ENCODE measurements at regions not wholly inside any gene's neighbourhood (a gene's known extent, or its start where the extent isn't known, plus 50 kb on each side); places are given as distances from the start of the nearest gene placed in this dataset.
A peak's percentile ranks its signal among the peaks of the same experiment; 100 is the strongest.

DNA sequence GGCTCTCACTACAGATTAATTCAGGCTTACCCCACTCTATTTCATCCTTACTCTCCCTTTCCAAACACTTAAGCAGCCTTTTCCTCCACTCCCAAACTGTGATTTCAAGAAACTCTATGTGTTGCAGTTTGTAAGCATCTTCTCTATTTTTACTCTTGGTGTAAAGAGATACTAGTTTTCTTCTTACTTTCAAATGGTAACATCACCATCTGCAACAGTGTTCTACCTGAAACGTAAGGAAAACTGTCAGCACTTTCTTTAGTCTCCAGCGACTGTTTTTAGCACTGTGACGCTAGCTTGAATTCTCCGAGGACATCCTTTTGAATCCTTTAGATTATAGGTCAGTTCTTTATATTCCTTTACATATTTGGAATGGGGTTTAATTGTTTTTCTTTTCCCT lies 335.2 kb downstream of the PDGFC start:
- no peak overlapping the region for H3K27ac ChIP-seq
- no peak overlapping the region for H3K4me3 ChIP-seq
- DNase-seq (ENCODE audit: low read depth in 1 of 2, low spot score in 2 of 2): no peak
- H3K36me3 ChIP-seq: no peaks in the 10 kb centered on the region
- H3K9me3 ChIP-seq (replicated peaks): peaks cover 4% of the 10 kb centered on the region; the same call in 1 of the 2 replicates
- H3K27me3 ChIP-seq (replicated peaks): no peaks in the 10 kb centered on the region
- peaks cover 11% of the 10 kb centered on the region for H3K4me1 ChIP-seq (replicated peaks)

DNA sequence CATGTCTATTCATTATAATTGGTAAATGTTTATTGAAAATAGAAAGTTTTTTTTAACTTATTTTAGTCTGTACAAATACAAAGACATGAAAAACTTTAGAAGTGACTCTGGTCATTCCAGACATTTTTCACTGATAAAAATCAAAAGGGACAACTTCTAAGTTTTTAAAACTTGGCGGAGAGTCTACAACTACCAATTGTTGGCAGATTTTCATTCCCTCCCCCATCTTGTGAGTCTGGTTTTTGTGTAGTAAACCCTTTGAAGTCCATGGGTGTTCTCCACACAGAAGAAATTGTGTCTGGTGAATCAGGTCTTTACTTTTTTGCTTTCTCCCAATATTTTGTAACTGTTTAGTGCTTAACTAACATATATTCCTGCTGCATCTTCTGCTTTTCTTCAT lies 336.5 kb downstream of the PDGFC start:
- H3K9me3 ChIP-seq (replicated peaks): peaks cover 4% of the 10 kb centered on the region; the same call in 1 of the 2 replicates

DNA sequence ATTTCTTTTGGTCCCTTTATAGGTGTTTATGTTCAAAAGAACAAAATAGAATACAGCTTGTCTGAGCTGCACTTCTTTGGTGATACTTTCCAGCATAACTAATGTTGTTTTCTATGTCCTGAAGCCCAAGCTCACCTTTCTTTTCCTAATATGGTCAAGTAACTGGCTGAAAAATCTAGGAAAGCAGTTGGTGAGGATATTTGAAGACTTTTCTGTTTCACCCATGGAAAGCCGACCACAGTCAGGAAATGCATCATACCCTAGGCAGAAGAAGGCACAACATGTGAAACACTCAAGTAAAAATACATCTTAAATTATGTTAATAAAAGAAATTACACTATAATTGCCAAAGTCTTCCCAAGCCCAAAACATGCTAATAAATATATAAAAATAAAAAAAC lies 337.0 kb downstream of the PDGFC start:
- no peak for DNase-seq (ENCODE audit: low read depth in 1 of 2, low spot score in 2 of 2)
- Histone ChIP-seq H3K36me3 (no peaks in the 10 kb centered on the region), H3K4me1 (replicated peaks) (peaks cover 11% of the 10 kb centered on the region), H3K27me3 (replicated peaks) (no peaks in the 10 kb centered on the region), H3K27ac (no peak overlapping the region), H3K9me3 (replicated peaks) (peaks cover under 1% of the 10 kb centered on the region; the same call in 1 of the 2 replicates), H3K4me3 (no peak overlapping the region)

More for the DNA sequence above, 336.5 kb downstream of the PDGFC start:
- DNase-seq (ENCODE audit: low read depth in 1 of 2, low spot score in 2 of 2): no peak
- Histone ChIP-seq H3K4me1 (replicated peaks) (peaks cover 11% of the 10 kb centered on the region), H3K27ac (no peak overlapping the region), H3K36me3 (no peaks in the 10 kb centered on the region), H3K4me3 (no peak overlapping the region), H3K27me3 (replicated peaks) (no peaks in the 10 kb centered on the region)

DNA sequence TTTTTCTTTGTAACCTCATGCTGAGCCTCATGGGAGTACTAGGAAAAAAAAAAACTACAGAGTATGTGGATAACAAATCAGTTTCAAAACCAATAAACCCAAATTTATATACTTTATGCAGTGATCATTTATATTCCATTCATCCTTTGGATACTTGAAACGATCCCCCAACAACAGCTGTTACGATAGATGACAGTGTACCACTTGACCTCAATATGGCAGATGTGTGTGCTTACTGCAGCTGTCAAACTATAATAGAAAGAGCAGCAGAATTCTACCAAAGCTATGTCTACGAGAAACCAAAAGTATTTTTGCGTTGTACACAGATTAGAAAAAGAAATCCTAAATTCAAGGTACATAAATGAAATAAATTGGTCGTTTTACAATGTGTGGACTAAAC lies 337.8 kb downstream of the PDGFC start:
- peaks cover 8% of the 10 kb centered on the region for H3K4me1 ChIP-seq (replicated peaks)
- no peaks in the 10 kb centered on the region for H3K36me3 ChIP-seq
- no peak overlapping the region for H3K27ac ChIP-seq
- DNase-seq (ENCODE audit: low read depth in 1 of 2, low spot score in 2 of 2): no peak
- H3K27me3 ChIP-seq (replicated peaks): no peaks in the 10 kb centered on the region
- no peak overlapping the region for H3K4me3 ChIP-seq
- no peaks in the 10 kb centered on the region for H3K9me3 ChIP-seq (replicated peaks)

DNA sequence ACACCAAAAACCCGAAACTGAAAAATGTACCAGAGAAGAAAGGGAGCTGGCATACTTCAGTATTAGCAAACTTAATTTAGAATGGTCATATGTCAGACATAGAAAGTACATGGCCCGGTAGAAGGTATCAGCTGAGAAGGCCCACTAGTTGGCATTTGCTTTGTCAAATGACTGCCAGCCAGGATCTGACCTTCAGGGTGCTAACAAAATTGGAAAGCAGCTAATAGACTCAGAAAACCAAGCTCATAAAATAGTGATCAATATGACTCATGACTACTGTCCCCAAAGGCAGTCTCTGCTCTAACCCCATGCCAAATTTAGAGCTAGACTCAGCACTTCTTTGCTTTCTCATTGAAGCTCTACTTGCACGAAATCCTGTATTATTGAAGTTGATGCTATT lies 342.7 kb downstream of the PDGFC start:
- H3K9me3 ChIP-seq (replicated peaks): no peaks in the 10 kb centered on the region
- no peak for DNase-seq (ENCODE audit: low read depth in 1 of 2, low spot score in 2 of 2)
- H3K36me3 ChIP-seq: no peaks in the 10 kb centered on the region
- no peak overlapping the region for H3K27ac ChIP-seq
- no peaks in the 10 kb centered on the region for H3K4me1 ChIP-seq (replicated peaks)
- no peak overlapping the region for H3K4me3 ChIP-seq
- H3K27me3 ChIP-seq (replicated peaks): no peaks in the 10 kb centered on the region

DNA sequence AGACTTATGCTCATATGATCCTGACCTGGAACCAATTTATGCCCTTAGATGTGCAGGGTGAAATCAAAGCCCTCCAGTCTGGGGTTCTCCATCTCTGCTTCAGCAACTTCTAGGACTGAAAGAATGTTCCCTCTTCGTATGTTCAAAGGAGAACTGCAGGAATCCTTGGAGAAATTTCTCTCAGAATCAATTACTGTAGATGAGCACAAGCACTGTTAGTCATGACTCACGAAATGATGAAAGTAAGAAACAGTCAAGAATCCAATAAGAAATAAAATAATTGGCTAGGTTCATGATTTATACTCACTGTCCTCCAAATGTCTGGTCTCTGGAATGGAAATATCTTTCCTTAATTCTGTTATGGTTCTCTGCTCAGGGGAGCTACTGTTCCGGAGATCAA lies 348.2 kb downstream of the PDGFC start:
- no peak overlapping the region for H3K27ac ChIP-seq
- H3K27me3 ChIP-seq (replicated peaks): no peaks in the 10 kb centered on the region
- H3K4me3 ChIP-seq: no peak overlapping the region
- H3K9me3 ChIP-seq (replicated peaks): no peaks in the 10 kb centered on the region
- H3K36me3 ChIP-seq: no peaks in the 10 kb centered on the region
- DNase-seq (ENCODE audit: low read depth in 1 of 2, low spot score in 2 of 2): no peak
- H3K4me1 ChIP-seq (replicated peaks): no peaks in the 10 kb centered on the region

DNA sequence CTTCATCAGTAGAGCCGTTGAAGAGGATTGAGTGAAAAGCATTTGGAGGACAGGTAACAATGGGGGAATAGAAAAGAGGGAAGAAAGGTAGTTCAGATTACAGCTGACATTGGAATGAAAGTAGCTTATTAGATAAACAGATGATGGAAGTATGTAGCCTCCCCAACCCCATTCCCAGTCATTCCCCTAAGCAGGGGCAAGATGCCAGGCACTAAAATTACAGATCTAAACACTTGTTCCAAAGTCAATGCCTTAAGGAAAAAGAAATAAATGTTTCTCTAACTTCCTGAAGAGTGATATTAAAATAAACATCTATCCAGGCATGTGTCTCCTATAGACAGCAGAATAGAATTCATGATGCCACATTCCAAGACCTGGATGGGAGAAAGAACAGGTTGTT lies 350.8 kb downstream of the PDGFC start:
- H3K4me3 ChIP-seq: no peak overlapping the region

DNA sequence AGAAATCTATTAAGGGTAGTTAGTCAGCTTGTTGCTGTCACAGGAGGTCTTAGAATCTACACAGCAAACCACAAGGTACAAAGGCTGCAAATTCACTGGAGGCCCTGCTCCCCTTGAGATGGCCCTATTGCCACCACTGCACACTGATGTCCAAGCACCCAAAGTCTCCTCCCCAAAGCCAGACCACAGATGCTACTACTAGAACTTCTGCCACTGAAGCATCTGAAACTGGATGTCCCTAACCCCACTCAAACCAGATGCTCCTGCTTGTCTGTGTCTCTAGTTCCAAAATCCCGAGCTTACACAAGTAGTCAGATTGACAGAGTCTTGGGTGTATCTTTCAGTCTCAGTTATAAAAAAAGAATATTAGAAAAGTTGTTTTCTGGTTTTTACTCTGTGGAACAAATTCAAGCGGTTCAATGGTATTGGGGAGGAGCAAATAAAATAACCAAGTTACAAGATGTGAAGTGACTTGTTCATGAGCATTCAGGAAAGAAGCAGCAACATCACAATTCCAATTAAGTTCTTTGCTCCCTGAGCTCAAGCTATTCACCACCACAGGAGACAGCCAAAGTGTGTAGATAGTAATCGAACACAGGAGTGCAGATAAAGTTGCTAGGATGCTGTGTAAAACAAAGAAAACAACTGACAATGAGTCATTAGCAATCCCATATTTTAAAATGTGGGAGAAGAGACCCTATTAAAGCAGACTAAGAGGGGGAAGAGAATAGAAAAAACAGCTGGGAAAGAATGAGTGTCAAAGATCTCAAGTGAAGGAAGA lies 352.3 kb downstream of the PDGFC start:
- no peaks in the 10 kb centered on the region for H3K27me3 ChIP-seq (replicated peaks)
- H3K36me3 ChIP-seq: no peaks in the 10 kb centered on the region
- no peak for DNase-seq (ENCODE audit: low read depth in 1 of 2, low spot score in 2 of 2)
- no peaks in the 10 kb centered on the region for H3K9me3 ChIP-seq (replicated peaks)
- H3K4me3 ChIP-seq: no peak overlapping the region
- peaks cover 9% of the 10 kb centered on the region; the same call in 1 of the 2 replicates for H3K4me1 ChIP-seq (replicated peaks)
- H3K27ac ChIP-seq: no peak overlapping the region

More for the DNA sequence above, 350.8 kb downstream of the PDGFC start:
- H3K27ac ChIP-seq: no peak overlapping the region
- no peaks in the 10 kb centered on the region for H3K36me3 ChIP-seq
- no peak for DNase-seq (ENCODE audit: low read depth in 1 of 2, low spot score in 2 of 2)
- peaks cover 2% of the 10 kb centered on the region; the same call in 1 of the 2 replicates for H3K4me1 ChIP-seq (replicated peaks)
- H3K9me3 ChIP-seq (replicated peaks): no peaks in the 10 kb centered on the region
- H3K27me3 ChIP-seq (replicated peaks): no peaks in the 10 kb centered on the region

DNA sequence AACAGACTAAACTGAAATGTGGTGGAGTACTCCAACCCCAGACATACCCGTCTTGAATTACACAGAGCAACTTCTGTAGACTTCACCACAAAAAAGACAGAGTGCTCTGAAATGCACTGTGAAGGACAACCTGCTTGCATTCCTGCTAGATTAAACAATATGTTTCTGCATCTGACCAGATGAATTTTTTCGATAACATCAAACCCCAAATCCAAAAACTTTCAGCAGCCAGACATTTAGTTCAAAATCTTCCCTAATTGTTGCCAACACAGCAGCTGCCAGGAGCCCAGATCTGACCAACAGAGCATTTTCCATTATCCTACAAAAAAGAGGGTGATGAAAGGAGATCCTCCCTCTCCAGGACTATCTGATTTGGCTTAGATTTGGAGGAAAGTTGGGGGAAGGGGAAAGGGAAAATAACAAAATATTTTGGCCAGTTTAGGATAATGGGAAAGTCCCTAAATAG lies 356.5 kb downstream of the PDGFC start:
- Histone ChIP-seq H3K36me3 (no peaks in the 10 kb centered on the region), H3K27ac (peak overlapping the region; percentile 39; the same call in 1 of the 2 replicates), H3K4me3 (no peak overlapping the region), H3K9me3 (replicated peaks) (no peaks in the 10 kb centered on the region), H3K27me3 (replicated peaks) (no peaks in the 10 kb centered on the region), H3K4me1 (replicated peaks) (peaks cover 9% of the 10 kb centered on the region; the same call in 1 of the 2 replicates)
- DNase-seq (ENCODE audit: low read depth in 1 of 2, low spot score in 2 of 2): peak in 1 of 2 experiments; percentile 44

DNA sequence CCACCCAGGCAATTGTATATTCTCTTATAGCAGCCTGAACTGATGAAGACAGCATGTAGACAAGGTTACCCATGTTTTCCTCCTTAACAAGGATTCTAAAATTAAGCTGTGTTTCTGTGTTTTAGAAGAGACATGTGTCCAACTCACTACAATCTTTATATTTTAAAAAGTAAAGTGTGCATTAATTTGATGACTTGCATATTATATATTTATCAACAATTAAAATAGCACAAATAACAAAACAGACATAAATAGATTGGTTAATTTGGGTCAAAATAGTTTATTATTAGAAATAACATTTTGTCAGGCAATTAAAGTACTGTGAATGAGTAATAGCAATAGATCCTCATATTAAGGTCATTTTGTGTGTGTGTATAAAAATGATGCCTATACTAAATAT lies 357.1 kb downstream of the PDGFC start:
- peak overlapping the region; percentile 3; the same call in 1 of the 2 replicates for H3K27ac ChIP-seq
- H3K36me3 ChIP-seq: no peaks in the 10 kb centered on the region
- peaks cover 9% of the 10 kb centered on the region; the same call in 1 of the 2 replicates for H3K4me1 ChIP-seq (replicated peaks)
- no peak overlapping the region for H3K4me3 ChIP-seq
- DNase-seq (ENCODE audit: low read depth in 1 of 2, low spot score in 2 of 2): no peak
- no peaks in the 10 kb centered on the region for H3K9me3 ChIP-seq (replicated peaks)
- no peaks in the 10 kb centered on the region for H3K27me3 ChIP-seq (replicated peaks)

DNA sequence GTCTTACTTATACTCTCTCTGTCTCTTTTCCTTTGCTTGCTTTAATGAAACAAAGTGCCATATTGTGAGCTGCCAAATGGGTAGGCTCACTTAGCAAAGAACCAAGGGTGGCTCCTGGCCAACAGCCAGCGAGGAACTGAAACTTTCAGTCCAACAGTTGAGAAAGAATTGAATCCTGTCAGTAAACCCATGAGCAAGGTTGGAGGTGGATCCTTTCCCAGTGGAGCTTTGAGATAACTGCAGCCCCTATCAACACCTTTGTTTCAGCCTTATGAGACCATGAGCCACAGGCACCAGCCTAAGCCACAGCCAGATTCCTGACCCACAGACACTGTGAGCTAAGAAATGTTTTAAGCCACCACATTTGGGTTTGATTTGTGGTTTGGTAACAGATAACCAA lies 362.2 kb downstream of the PDGFC start:
- H3K4me3 ChIP-seq: no peak overlapping the region
- H3K36me3 ChIP-seq: no peaks in the 10 kb centered on the region
- DNase-seq (ENCODE audit: low read depth in 1 of 2, low spot score in 2 of 2): no peak
- H3K4me1 ChIP-seq (replicated peaks): no peaks in the 10 kb centered on the region; the same call in 1 of the 2 replicates
- H3K27ac ChIP-seq: no peak overlapping the region
- H3K9me3 ChIP-seq (replicated peaks): no peaks in the 10 kb centered on the region
- no peaks in the 10 kb centered on the region for H3K27me3 ChIP-seq (replicated peaks)

DNA sequence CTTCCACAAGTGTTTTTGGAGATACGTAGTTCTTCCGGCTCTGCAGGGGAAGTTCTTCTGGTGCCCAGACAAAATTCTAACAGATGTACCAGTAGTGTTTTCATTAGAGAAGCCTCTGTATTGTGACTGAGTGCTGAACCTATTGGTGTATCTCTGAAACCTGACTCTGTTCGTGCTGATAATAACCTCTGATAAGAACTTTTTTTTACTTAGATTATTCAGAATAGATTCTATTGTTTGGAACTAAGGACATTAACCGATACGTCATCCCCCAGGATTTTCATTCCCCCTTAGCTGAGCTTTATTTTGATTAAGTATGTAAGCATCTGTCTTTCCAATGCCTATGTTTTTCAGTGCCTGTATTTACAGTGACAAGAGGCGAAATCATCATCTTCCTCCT lies 362.9 kb downstream of the PDGFC start:
- no peak overlapping the region for H3K4me3 ChIP-seq
- H3K36me3 ChIP-seq: no peaks in the 10 kb centered on the region
- H3K27me3 ChIP-seq (replicated peaks): no peaks in the 10 kb centered on the region
- H3K27ac ChIP-seq: no peak overlapping the region
- no peaks in the 10 kb centered on the region for H3K9me3 ChIP-seq (replicated peaks)
- DNase-seq (ENCODE audit: low read depth in 1 of 2, low spot score in 2 of 2): no peak
- H3K4me1 ChIP-seq (replicated peaks): no peaks in the 10 kb centered on the region

DNA sequence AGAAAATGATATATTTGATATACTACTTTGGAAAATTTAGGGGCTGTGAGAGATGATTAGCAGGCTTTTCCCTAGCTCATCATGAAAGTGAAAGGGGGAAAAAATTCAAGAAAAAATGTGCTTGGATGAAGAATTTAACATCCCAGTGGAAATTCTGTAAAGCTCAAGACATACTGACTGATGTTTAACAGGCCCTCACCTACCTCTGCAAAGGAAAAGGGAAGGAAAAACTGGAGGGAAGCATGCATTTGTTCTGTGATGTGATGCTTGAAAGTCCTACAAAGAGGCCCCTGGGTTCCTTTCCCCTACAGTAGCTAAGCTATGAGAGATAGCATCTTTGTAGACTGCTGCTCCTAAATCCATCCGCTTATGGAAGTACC lies 364.1 kb downstream of the PDGFC start:
- H3K27me3 ChIP-seq (replicated peaks): no peaks in the 10 kb centered on the region
- no peaks in the 10 kb centered on the region for H3K36me3 ChIP-seq
- no peak overlapping the region for H3K27ac ChIP-seq
- DNase-seq (ENCODE audit: low read depth in 1 of 2, low spot score in 2 of 2): no peak
- no peaks in the 10 kb centered on the region for H3K4me1 ChIP-seq (replicated peaks)
- no peak overlapping the region for H3K4me3 ChIP-seq
- no peaks in the 10 kb centered on the region for H3K9me3 ChIP-seq (replicated peaks)

DNA sequence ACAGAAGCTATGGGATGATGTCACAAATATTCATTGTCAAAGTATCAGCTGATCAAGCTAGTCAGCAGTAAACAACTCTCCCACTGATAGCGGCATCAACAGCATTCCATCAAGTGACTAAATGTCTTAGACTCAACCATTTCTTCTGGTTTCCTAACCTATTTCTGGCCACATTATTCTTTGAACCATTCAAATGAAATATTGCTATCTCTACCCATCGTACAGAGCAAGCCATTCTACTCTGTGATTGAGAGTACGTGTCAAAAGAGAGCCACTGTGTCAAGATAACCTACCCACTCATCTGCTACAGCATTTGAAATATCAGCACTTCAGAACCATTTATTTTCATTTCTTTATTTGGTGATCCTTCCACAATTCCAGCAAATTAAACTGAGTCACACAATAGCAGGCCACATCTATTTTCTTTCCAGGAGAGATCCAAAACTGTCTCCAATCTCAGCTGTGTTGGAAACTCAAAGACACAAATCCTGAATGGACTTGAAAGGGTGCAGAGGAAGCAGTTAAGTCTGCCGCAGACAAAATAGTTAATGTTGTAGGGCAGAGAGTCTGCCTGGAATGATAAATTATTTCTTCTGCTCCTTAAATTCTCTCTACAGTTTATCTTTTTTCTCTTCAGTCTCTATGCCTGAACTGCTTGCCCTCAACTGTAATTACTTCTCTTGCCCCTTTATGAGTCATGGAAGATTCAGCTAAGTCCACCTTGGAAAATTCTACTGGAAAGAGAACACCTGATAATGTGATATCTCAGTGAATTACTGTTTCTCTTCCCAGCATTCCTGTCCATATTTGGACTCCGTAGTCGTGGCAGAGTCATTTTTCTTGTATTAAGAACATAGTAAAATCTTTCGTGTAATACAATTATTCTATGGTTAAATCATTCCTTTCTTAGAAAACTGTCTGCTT lies 364.8 kb downstream of the PDGFC start:
- Histone ChIP-seq H3K27me3 (replicated peaks) (no peaks in the 10 kb centered on the region), H3K4me1 (replicated peaks) (no peaks in the 10 kb centered on the region), H3K4me3 (no peak overlapping the region), H3K27ac (no peak overlapping the region), H3K36me3 (no peaks in the 10 kb centered on the region), H3K9me3 (replicated peaks) (no peaks in the 10 kb centered on the region)
- no peak for DNase-seq (ENCODE audit: low read depth in 1 of 2, low spot score in 2 of 2)
